ENCODE measurements at regions not wholly inside any gene's neighbourhood (a gene's known extent, or its start where the extent isn't known, plus 50 kb on each side); places are given as distances from the start of the nearest gene placed in this dataset.

DNA sequence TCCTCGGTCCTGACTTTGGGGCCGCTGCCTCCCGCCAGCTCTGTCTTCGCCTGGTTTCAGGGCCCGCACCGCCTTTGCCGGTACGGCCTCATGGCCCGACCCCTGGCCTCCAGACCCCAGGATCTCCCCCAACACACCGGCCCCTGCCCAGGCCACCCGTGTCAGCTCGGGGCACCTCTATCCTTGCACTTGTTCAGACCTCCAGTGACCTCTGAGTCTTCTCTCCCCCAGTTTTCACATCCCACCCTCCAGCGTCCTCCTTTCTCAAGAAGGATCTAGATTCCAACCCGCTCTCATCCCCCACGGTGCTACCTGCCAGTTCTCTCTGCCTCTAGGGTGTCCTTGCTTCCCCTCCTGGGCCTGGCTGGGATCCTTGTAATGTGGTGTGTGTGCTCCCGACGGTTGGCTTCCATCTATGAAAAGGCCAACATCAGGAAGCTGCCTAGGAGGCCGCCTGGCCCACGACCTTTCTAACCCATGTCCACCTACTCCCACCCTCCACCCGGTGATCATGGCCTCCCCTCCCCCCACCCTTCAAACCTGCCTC, 61.1 kb downstream of the SPATA31C2 start:
- no peak for DNase-seq

DNA sequence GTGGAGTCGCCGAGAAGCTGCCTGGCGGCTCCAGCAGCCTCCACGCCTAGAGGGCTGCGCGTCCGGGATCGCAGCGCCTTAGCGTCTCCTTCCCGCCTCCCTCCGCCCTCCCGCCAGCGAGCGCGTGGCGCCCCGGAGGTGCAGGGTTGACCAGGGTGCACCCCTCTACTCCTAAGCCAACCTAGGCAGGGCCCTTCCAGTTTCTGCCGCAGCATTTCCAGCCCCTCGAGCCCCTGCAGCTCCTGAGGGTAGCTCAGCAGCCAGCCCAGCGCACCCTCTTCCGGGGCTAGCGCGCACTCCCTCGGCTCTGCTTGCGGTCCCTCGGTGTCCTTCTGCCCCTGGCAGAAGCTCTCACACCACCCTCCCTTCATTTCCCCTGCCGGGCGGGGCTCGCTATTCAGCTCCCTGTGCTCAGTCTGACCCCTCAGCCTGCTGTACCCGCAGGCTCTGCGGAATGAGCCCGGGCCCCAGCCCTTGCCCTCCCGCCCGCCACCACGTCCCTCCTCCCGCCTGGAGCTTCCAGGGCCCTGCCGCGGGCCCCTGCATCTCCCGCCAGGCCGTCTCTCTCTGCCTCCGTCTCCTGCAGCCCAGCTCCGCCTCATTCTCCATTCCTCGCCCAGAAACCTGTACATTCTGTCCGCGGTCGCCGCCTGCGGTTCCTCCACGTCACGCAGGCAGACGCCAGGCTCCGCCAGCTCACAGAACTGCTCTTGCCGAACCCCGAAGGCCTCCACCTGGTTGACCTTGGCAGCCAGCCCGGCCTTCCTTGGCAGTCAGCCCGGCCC, 61.8 kb downstream of the SPATA31C2 start:
- DNase-seq = peak; percentile 88

DNA sequence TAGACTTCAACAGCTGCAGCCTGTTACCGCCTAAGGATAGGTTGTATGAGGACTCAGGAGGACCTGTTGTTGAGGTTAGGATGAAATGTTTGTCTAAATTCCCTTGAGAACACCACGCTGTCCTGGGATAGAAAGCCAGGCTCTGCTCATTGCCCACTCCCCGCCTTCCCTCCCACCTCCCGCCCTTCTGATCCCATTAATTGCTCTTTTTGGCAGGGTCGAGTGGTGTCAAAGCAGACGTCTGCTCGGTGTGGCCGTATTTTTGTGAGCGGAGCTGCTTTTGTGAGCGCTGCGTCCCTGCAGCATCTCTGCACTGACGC, 62.3 kb downstream of the SPATA31C2 start:
- DNase-seq = no peak

DNA sequence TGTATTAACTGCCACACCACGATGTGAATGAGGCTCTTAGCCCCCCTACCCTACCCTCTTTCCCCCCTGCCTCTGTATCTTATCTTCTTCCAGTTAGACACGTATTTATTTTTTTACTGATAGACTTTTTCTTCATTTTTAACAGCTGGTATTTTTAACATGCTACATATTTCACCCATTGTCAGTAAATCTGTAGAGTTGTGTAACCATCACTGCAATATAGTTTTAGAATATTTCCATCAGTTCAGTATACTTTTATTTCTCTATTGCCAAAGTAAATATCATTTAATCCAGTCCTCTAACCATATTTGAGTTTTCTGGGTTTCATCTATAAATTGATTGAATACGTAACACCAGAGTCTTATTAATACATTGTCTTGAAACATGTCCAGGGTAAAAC, 62.8 kb downstream of the SPATA31C2 start:
- DNase-seq = no peak

DNA sequence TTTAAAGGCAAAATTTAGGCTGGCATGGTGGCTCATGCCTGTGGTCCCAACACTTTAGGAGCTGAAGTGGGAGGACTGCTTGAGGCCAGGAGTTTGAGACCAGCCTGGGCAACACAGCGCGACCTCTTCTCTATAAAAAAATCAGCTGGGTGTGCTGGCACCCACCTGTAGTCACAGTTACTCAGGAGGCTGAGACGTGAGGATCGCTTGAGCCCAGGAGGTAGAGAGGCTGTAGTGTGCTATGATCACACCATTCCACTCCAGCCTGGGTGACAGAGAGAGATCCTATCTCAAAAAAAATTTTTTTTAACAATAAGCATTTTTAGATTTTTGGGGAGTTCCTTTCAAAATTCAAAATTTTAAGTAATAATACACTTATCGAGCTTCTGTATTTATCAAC, 63.3 kb downstream of the SPATA31C2 start:
- DNase-seq = no peak

DNA sequence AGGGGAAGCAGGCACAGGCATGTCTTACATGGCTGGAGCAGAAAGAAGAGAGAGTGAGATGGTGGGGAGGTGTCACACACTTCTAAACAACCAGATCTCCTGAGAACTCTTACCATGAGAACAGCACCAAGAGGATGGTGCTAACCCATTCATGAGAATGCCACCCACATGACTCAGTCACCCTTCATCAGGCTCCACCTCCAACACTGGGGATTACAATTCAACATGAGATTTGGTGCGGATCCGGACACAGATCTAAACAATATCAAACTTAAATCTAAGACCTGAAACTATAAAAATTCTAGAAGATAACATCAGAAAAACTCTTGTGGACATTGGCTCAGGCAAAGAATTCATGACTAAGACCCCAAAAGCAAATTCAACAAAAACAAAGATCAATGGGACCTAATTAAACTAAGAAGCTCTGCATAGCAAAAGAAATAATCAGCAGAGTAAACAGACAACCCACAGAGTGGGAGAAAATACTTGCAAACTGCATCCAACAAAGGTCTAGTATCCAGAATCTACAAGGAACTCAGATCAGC, 65.4 kb downstream of the SPATA31C2 start:
- DNase-seq = no peak

DNA sequence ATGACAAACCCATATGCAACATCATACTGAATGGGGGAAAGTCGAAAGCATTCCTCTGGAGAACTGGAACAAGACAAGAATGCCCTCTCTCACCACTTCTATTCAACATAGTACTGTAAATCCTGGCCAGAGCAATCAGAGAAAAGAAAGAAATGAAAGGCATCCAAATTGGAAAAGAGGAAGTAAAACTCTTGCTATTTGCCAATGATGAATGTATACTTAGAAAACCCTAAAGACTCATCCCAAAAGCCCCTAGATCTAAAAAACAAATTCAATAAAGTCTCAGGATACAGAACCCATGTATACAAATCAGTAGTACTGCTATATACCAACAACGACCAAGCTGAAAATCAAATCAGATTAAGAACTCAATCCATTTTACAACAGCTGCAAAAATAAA, 66.9 kb downstream of the SPATA31C2 start:
- DNase-seq = no peak

DNA sequence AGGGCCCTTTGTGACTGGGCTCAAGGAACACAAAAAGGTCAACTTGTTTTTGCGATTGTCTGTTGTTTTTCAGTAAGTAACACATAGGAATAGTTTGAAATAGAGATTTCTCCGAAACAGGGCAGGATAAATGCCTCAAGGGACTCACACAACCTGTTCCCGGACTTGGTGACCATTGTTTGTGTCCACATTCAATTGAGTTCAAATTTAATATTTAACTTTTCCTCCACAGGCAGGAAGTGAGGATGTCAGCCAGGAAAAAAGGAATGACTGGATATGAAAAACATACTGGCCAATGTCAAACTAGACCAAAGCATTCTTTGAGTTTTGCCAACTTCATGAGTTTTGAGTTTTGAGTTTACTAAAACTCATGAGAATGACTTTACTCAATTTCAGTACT, 72.7 kb downstream of the SPATA31C2 start:
- DNase-seq = no peak

DNA sequence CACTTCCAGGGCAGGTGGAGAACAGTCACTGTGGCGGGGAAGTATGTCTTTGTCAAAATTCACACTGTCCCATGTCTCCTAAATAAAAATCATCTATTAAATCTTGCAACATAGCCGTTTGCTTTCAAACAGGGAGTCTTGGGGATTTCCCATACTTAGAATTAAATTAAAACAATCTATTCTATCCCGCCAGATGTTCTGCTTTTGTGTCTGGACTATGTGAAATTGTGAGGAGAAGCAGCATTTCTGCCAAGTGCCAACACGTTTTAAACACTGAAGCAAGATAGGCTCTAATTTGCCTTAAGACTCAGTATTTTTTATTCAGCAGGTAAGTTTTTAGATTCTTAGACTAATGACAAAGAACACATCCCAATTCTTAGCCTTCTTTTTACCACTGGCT, 73.7 kb downstream of the SPATA31C2 start:
- DNase-seq = no peak

DNA sequence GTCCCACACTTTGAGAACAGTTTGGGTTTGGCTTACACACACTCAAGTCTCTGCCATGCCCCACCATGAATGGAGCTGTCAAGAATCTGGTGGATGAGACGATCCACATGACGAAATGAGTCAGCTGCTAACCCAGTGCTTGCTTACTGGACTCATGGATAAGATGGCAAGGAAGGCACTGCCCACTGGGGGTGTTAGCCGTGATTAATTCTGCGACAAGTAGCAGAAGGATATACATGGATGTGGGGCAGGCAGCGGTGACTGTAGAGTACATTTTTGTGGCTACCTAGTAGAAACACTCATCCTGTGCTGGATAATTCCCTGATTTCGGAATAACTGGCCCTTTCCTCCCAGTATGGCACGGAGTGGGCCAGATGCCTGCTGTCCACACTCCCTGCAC, 77.5 kb downstream of the SPATA31C2 start:
- no peak for DNase-seq

DNA sequence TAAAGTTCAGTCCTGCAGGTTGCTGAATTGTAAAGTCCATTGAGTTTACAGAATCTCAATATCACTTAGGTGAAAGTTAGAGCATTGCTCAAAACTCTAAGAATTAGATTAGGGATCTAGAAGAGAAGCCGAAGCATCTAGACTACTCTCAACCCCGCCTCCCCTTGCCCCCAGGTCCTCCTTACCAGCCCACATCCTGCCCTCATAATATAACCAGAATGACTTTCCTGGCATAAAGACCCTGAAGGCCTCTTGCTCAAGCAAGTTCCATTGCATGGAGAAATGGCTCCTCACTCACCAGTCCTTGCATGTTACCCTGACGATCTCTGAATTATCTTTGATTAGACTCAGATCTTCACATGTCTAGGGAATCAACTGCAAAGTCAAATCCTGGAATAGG, 78.8 kb downstream of the SPATA31C2 start:
- DNase-seq = no peak

DNA sequence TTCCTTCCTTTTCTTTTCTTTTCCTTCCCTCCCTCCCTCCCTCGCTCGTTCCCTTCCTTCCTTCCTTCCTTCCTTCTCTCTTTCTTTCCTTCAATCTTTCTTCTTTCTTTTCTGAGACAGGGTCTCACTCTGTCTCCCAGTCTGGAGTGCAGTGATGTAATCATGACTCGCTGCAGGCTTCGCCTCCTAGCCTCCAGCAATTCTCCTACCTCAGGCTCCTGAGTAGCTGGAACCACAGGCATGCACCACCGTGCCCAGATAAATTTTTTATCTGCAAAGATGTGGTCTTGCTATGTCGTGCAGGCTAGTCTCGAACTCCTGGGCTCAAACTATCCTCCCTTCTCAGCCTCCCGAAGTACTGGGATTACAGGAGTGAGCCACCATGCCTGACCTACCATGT, 81.4 kb downstream of the SPATA31C2 start:
- no peak for DNase-seq

DNA sequence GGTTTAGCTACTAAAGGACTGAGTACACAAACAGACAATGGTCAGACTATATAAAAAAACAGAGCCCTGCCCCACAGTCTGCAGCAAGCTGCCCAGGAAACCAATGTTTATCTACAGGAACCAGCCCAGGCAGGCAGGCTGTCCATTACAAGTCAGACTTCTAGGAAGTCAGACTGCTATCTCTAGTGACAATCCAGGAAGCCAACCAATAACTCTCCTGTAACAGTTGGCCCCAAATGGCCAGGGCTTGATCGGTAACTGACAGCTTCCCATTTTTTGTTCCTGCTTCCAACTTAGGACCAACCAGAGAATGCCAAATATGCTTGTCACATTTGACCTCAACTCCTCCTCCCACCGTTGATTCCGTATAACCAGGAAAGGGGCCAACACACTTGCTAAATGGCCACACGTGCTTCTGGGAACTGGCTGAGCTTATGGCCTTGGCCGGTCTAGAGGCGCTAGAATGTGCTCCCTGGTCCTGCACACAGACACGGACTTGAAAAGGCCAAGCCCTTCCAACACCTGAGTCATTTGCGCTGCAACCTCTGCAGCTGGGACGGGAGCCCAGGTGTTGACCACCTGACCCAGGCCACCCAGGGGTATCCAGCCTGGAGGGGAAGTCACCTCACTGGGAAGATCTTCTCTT, 79.6 kb upstream of the CDK20 start:
- no peak for DNase-seq

DNA sequence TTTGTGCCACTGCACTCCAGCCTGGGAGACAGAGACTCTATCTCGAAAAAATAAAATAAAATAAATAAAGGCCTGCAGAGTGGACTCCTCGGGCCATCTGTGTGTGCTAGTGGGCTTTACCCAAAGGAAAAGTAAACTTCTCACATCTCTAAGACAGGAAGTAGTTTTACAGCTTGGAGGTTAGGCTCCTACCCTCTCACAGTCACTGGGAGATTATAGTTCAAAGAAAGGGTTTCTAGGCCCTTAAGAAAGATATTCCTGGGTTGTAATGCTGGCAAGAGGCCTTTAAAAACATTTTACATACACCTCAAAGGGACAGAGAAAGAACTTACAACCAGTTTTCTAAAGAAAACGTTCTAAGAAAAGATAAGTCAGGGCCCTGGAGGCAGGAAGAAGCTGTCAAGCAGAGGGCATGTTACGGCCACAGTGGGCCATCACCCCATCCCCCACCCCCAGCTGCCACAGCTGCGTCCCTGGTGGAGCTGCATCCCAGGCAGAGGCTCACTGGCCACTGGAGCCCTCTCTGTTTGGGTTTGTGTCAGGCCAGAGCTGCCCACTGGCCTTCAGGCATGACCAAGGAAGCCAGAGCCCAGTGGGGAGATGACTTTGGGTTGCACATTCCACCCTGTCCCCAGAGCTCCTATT, 78.1 kb upstream of the CDK20 start:
- no peak for DNase-seq

DNA sequence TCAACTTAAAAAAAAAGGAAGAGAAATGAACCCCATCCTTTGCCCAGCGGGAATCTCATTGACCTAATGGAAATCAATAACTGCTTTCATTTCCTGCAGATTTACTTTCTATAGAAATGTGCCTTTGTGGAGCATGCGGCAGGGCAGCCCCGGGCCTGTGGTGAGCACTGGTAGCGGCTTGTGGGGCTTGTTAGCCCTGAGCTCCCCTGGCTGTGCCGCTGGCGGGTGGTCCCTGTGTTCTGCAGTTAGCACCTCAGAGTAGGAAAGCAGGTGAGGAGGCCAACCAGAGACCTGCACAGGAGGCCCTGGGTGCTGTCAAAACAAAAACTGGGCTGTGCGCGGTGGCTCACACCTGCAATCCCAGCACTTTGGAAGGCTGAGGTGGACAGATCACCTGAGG, 76.8 kb upstream of the CDK20 start:
- no peak for DNase-seq

DNA sequence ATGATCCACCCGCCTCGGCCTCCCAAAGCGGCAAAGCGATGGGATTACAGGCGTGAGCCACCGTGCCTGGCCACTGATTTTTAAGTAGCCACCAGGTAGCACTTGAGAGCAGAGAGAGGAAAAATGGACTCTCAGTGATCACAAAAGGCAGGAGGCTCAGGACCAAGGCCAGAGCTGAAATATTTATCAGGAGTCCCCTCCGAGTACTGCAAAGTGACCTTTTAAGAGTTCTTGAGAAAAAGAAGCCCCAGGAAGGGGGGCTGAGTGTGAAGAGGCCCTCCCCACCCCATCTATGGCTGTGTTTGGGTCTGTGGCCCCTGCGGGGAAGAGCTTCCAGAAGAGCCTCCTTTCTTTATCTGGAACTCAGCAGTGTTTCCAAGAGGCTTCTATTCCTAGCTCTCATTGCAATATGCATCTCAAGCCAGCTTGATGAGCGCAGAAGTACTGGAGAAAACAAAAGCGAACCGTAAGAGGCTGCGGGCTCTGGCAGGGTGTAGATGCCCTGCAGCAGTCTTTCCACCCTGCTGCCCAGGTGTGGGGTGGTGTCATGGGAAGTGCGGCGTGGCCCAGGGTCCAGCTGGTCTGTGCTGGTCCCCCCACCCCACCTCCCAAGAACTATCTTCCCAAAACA, 75.5 kb upstream of the CDK20 start:
- no peak for DNase-seq

DNA sequence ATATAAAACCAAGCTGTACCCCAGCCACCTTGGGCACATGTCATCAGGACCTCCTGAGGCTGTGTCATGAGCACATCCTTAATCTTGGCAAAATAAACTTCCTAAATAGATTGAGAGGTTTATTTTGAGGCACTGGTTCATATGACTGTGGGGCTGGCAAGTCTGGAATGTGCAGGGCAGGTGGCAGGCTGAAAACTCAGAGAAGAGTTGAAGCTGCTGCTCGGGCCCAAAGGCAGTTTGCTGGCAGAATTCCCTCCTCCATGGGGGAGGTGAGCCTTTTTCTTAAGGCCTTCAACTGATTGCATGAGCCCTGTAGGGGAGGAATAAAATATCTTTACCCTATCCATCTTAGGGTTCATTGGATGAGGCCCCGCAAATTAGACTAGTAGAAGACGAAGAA, 72.2 kb upstream of the CDK20 start:
- no peak for DNase-seq

DNA sequence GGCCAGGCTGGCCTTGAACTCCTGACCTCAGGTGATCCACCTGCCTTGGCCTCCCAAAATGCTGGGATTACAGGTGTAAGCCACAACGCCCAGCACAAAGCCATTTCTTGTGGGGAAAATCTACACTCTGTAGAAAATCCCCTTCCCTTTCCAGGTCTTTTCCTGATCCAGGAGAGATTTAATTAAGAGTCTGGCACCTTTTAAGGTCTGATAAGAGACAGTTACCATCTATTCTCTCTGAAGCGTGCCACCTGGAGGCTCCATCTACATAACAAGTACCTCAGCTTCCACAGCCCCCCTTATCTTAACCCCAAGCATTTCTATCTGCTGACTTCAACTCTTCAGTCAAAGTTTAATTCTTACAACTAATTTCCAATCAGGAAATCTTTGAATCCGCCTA, 71.4 kb upstream of the CDK20 start:
- no peak for DNase-seq

DNA sequence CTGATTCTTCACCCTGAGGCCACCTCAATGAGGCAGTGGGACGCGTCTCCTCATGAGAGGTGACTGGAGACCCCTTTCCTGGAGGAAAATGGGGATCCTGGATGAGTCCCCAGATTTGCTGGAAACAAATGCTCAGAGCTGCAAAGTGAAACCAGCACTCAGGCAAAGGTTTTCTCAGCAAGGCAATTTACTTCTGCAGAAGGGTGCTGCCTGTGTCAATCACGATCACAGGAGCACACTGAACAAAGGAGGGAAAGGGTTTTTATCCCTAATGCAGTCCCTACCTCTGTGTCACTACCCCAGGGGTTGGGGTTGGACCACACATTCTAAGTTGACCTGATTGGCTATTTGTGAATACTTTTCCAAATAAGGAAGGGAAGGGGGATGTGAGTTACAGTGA, 69.9 kb upstream of the CDK20 start:
- DNase-seq = no peak

DNA sequence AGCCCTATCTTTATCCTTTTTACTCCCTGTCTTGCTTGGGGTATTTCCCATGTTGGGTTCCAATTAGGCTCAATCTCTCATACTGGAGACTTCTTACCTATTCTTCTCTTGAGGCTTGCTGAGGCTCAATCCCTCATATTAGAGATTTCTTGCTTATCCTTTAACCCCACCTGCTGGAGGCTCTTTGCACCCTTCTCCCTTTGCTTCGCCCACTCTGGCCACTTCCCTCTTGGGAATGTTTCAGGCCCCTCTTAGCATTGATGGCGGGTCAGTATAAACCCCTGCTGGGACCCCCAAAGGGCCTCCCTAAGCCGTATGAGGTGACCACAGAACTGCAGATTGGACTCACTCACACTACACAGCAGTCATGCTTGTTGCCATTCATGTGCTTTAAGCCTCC, 69.3 kb upstream of the CDK20 start:
- DNase-seq = no peak

DNA sequence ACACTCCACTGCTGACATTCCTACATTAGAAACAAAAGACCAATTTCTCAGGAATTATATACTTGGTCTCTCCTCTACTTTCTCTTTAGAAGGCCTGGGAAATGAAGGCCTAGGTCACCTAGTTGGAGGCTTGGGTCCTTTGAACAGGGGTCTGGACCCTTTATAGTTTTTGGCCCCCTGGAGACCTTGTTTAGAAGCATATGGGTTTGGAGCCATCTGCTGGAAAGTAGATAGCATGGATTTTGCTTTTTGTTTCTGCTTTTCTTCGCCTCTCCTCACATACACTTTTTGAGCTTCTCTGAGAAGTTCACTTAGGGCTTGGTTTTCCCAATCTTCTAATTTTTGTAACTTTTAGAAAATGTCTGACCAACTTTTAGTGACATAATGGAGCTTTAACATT, 67.1 kb upstream of the CDK20 start:
- DNase-seq = no peak

DNA sequence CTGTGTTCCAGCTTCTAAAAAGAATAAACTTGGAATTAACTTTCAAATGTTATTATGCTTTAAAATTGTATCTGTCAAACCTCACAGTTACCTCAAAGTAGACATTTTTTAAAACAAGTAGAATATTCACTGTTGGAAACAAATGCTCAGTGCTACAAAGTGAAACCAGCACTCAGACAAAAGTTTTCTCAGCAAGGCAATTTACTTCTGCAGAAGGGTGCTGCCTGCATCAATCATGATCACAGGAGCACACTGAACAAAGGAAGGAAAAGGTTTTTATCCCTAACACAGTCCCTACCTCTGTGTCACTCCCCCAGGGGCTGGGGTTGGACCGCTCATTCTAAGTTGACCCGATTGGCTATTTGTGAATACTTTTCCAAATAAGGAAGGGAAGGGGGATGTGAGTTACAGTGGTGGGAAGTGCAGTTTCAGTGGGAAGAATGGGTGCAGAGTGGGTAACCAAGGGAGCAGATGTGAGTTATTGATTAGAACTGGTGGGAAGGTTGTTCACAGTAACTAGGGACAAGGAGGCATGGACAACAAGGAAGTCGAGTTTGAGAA, 63.0 kb upstream of the CDK20 start:
- DNase-seq = no peak

DNA sequence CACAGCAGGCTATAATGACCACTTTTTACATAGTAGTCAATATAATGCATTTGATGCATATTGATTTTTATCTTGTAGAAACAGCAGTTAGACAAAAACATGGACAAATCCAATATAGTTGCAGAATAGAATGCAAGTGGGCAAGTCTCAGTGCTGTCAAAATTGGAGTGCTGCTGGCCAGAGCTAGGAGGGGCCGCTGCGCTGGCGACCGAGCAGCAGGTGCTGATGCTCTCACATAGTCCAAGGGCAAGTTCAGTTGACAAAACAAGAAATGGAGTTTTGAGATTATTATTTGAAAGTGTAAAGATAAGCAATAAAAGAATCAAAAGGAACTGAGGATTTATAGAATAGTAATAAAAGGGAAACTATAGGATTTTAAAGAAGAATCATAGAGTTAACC, 60.6 kb upstream of the CDK20 start:
- no peak for DNase-seq
